WTC11 (cell line): ENCODE measurements at regions not wholly inside any gene's neighbourhood (a gene's known extent, or its start where the extent isn't known, plus 50 kb on each side); places are given as distances from the start of the nearest gene placed in this dataset.
"Not testable (repeated sequence)": the region's sequence is repeated elsewhere in the genome, so short reads cannot be mapped to it uniquely, and the experiment has no call there.

Source experiments
- ATAC-seq: fragments of 200-7000 bp; cut with Tn5 transposase; 2 replicates; pipeline ENCODE4 v1.10.0; 2021; ENCODE audit warnings: mild to moderate bottlenecking, moderate library complexity
- CTCF ChIA-PET: fragments of 300-600 bp; sonication (Branson Sonifier 250); formaldehyde crosslinking; loops from one replicate; lab custom pipeline; 2021; ENCODE audit warnings: antibody characterized with exemption; lab: Charles Lee
- POLR2A ChIA-PET: fragments of 350-600 bp; sonication (Branson Sonifier 250); formaldehyde crosslinking; loops from one replicate; lab custom pipeline; 2021; ENCODE audit warnings: antibody characterized with exemption; lab: Charles Lee
- DNase-seq: peaks from one replicate; pipeline ENCODE4 v3.0.0; 2021; ENCODE audit warnings: low spot score
- H3K27ac Mint-ChIP-seq: 2 replicates; pipeline ENCODE4 v1.8.0; 2021; ENCODE audit warnings: mixed read lengths
- H3K27me3 Mint-ChIP-seq: 2 replicates; pipeline ENCODE4 v1.8.0; 2021; ENCODE audit warnings: low read depth, mild to moderate bottlenecking, moderate library complexity, mixed read lengths
- H3K36me3 Mint-ChIP-seq: 2 replicates; pipeline ENCODE4 v1.8.0; 2021; ENCODE audit warnings: mixed read lengths
- H3K4me1 Mint-ChIP-seq: 2 replicates; pipeline ENCODE4 v1.8.0; 2022; ENCODE audit warnings: mixed read lengths
- H3K4me3 Mint-ChIP-seq: 2 replicates; pipeline ENCODE4 v1.8.0; 2021; ENCODE audit warnings: mild to moderate bottlenecking, moderate library complexity, mixed read lengths
- H3K9me3 Mint-ChIP-seq: 2 replicates; pipeline ENCODE4 v1.8.0; 2021; ENCODE audit warnings: mixed read lengths
- ARID4B ChIP-seq: sonication (generic); formaldehyde crosslinking; IDR thresholded peaks from 2 replicates; pipeline ENCODE4 v1.8.0; 2023; ENCODE audit warnings: missing genetic modification reagents, mild to moderate bottlenecking, borderline replicate concordance
- ATF2 ChIP-seq: sonication (generic); formaldehyde crosslinking; IDR thresholded peaks from 2 replicates; pipeline ENCODE4 v1.8.1; 2022; ENCODE audit warnings: low read depth, missing genetic modification reagents, borderline replicate concordance
- CBFB ChIP-seq: sonication (generic); formaldehyde crosslinking; IDR thresholded peaks from 2 replicates; pipeline ENCODE4 v1.8.1; 2022; ENCODE audit warnings: mild to moderate bottlenecking, low read depth, missing genetic modification reagents
- E2F5 ChIP-seq: sonication (generic); formaldehyde crosslinking; IDR thresholded peaks from 2 replicates; pipeline ENCODE4 v1.8.1; 2022; ENCODE audit warnings: mild to moderate bottlenecking, moderate library complexity, missing genetic modification reagents
- NR3C1 ChIP-seq: sonication (generic); formaldehyde crosslinking; conservative IDR thresholded peaks from 2 replicates; pipeline ENCODE4 v1.8.1; 2023; ENCODE audit warnings: low read depth, mild to moderate bottlenecking, missing genetic modification reagents
- SP1 ChIP-seq: sonication (generic); formaldehyde crosslinking; conservative IDR thresholded peaks from 2 replicates; pipeline ENCODE4 v1.8.1; 2022; ENCODE audit warnings: missing genetic modification reagents
- USF2 ChIP-seq: sonication (generic); formaldehyde crosslinking; IDR thresholded peaks from 2 replicates; pipeline ENCODE4 v1.8.1; 2023; ENCODE audit warnings: mild to moderate bottlenecking, missing genetic modification reagents, moderate library complexity
- ZBTB43 ChIP-seq: sonication (generic); formaldehyde crosslinking; IDR thresholded peaks from 2 replicates; pipeline ENCODE4 v1.8.1; 2023; ENCODE audit warnings: mild to moderate bottlenecking, missing genetic modification reagents
- ZNF232 ChIP-seq: sonication (generic); formaldehyde crosslinking; IDR thresholded peaks from 2 replicates; pipeline ENCODE4 v1.8.0; 2022; ENCODE audit warnings: mild to moderate bottlenecking, missing genetic modification reagents
- ZNF671 ChIP-seq: fragments of 250-450 bp; sonication (Bioruptor Pico); IDR thresholded peaks from 2 replicates; pipeline ENCODE4 v1.8.0; 2021; ENCODE audit warnings: mild to moderate bottlenecking

- Mint-ChIP-seq H3K4me1 (peaks cover 23% of the 10 kb centered on the region), H3K9me3 (no peaks in the 10 kb centered on the region; the same call in 1 of the 2 replicates), H3K4me3 (no peak overlapping the region), H3K27me3 (no peaks in the 10 kb centered on the region), H3K27ac (no peak overlapping the region), H3K36me3 (no peaks in the 10 kb centered on the region)
- no peak for DNase-seq
- no peak for ATAC-seq
- CTCF ChIA-PET: interaction anchor here (1.3 to 2.2 kb wide), 2 partner anchors 9 to 74 kb away, joined by 4 to 10 read pairs; no protein-coding TSS in a partner anchor
- POLR2A ChIA-PET: no interaction called here
- no peak for TF ChIP-seq ZNF671 (CRISPR knock-in tag)
- TF ChIP-seq USF2 (CRISPR knock-in tag): no peak
- TF ChIP-seq ARID4B: no peak
These were observed 75.4 kb upstream of the LRRC4C start for GRCh38 chr11:41534861-41535260.

GRCh38 chr11:41536021-41536568, 76.6 kb upstream of the LRRC4C start:
- Mint-ChIP-seq H3K9me3 (no peaks in the 10 kb centered on the region), H3K36me3 (no peaks in the 10 kb centered on the region), H3K27ac (no peak overlapping the region), H3K4me3 (no peak overlapping the region), H3K4me1 (peaks cover 23% of the 10 kb centered on the region), H3K27me3 (no peaks in the 10 kb centered on the region)
- DNase-seq: no peak
- POLR2A ChIA-PET: no interaction called here
- CTCF ChIA-PET: interaction anchor here (2.2 kb wide), 1 partner anchor 8 kb away, joined by 10 read pairs; no protein-coding TSS in a partner anchor
- no peak for ATAC-seq
- no peak for TF ChIP-seq ZBTB43 (CRISPR knock-in tag)
- no peak for TF ChIP-seq ZNF232 (CRISPR knock-in tag)
- no peak for TF ChIP-seq ATF2 (CRISPR knock-in tag)
- no peak for TF ChIP-seq NR3C1
- no peak for TF ChIP-seq CBFB (CRISPR knock-in tag)

GRCh38 chr11:41544902-41545301, 85.5 kb upstream of the LRRC4C start:
- CTCF ChIA-PET: interaction anchor here (0.6 to 1.7 kb wide), 9 partner anchors 10 to 812 kb away, joined by 3 to 10 read pairs (median 4); no protein-coding TSS in a partner anchor
- H3K36me3 Mint-ChIP-seq: peaks cover 11% of the 10 kb centered on the region
- H3K4me3 Mint-ChIP-seq, H3K4me1 Mint-ChIP-seq, H3K27me3 Mint-ChIP-seq, POLR2A ChIA-PET, H3K27ac Mint-ChIP-seq: not testable (repeated sequence)
- ATAC-seq (peak; percentile 32), DNase-seq (peak; percentile 21)
- peaks cover 28% of the 10 kb centered on the region for H3K9me3 Mint-ChIP-seq

- Mint-ChIP-seq H3K27ac (peak overlapping the region; percentile 89), H3K36me3 (no peaks in the 10 kb centered on the region)
- no peak for TF ChIP-seq SP1 (CRISPR knock-in tag)
- TF ChIP-seq E2F5 (CRISPR knock-in tag): no peak
- TF ChIP-seq, all 79 proteins: peak for 0
- DNase-seq (no peak), ATAC-seq (no peak)
- Mint-ChIP-seq H3K9me3 (no peaks in the 10 kb centered on the region), H3K4me3 (no peak overlapping the region), H3K4me1 (peaks cover 16% of the 10 kb centered on the region), H3K27me3 (no peaks in the 10 kb centered on the region)
- ChIA-PET CTCF (interaction anchor here (1.0 kb wide), 1 partner anchor 34 kb away, joined by 3 read pairs; no protein-coding TSS in a partner anchor), POLR2A (no interaction called here)
These were observed 119.1 kb upstream of the LRRC4C start for GRCh38 chr11:41578421-41579051.
